Duodenal mucosa (tissue), 2 donors: ENCODE measurements at regions not wholly inside any gene's neighbourhood (a gene's known extent, or its start where the extent isn't known, plus 50 kb on each side); places are given as distances from the start of the nearest gene placed in this dataset.
"Not testable (repeated sequence)": the region's sequence is repeated elsewhere in the genome, so short reads cannot be mapped to it uniquely, and the experiment has no call there.

ENCODE experiments used
- H3K27ac ChIP-seq: one replicate; pipeline ENCODE4 v1.7.0; 2013; ENCODE audit warnings: low read depth, low read length
- H3K27me3 ChIP-seq, 2 donors: one replicate each; pipeline ENCODE4 v1.7.0; 2013; ENCODE audit warnings: low read length in 2 of 2, control low read depth in 1 of 2; ENCODE audit not compliant: insufficient read depth in 2 of 2, control insufficient read depth in 1 of 2
- H3K36me3 ChIP-seq, 2 donors: one replicate each; pipeline ENCODE4 v1.7.0; 2013; ENCODE audit warnings: low read length in 2 of 2, control low read depth in 1 of 2; ENCODE audit not compliant: insufficient read depth in 2 of 2, control insufficient read depth in 1 of 2
- H3K4me1 ChIP-seq, 2 donors: one replicate each; pipeline ENCODE4 v1.7.0; 2013; ENCODE audit warnings: low read length in 2 of 2, control low read depth in 1 of 2; ENCODE audit not compliant: insufficient read depth in 2 of 2, control insufficient read depth in 1 of 2
- H3K4me3 ChIP-seq, 2 donors: one replicate each; pipeline ENCODE4 v1.7.0; 2013; ENCODE audit warnings: low read length in 2 of 2, low read depth in 1 of 2
- H3K9ac ChIP-seq, 2 donors: one replicate each; pipeline ENCODE4 v1.7.0; 2013; ENCODE audit warnings: low read length in 2 of 2, low read depth in 1 of 2
- H3K9me3 ChIP-seq, 2 donors: one replicate each; pipeline ENCODE4 v1.7.0; 2013; ENCODE audit warnings: low read length in 2 of 2, control low read depth in 1 of 2; ENCODE audit not compliant: control insufficient read depth in 1 of 2

DNA sequence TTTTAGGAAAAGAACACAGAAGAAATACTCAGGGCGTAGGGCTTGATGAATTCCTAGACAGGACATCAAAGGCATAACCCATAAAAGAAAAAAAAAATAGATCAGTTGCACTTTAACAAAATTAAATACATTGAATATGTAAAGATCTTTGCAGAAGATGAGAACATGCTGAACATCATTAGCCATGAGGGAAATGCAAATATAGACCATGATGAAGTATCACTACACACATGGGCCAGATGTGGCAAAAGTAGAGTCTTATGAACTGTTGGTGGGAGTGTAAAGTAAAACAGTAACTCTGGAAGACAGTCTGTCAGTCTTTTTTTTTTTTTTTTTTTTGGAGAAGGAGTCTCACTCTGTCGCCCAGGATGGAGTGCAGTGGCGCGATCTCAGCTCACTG is 246.7 kb upstream of the HSFY2 start:
- Histone ChIP-seq H3K9ac (no peak overlapping the region), H3K27me3 (no peaks in the 10 kb centered on the region), H3K36me3 (no peaks in the 10 kb centered on the region), H3K4me3 (no peak overlapping the region), H3K4me1 (no peaks in the 10 kb centered on the region), H3K27ac (no peak overlapping the region), H3K9me3 (no peaks in the 10 kb centered on the region)

DNA sequence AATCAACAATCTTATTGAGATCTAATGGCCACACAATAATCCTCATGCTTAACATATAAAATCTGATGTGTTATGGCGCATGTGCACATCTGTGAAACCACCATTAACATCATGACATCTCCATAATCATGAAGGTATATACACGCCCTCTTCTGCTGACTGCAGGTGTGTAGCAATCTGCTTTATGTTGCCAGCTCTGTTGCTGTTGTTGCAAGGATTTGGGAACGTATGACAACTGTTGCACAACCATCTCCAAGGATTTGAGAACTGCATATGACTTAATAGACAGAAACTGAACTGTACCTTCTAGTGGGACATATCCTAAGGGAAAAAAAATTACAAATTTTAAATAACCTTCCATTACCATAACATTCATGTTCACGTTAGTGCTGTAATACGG is 243.5 kb upstream of the HSFY2 start:
- H3K4me1 ChIP-seq: peaks cover 0 to 5% of the 10 kb centered on the region in 2 donors
- H3K9ac ChIP-seq: no peak overlapping the region
- H3K27ac ChIP-seq: no peak overlapping the region
- no peaks in the 10 kb centered on the region for H3K27me3 ChIP-seq
- no peaks in the 10 kb centered on the region for H3K9me3 ChIP-seq
- H3K36me3 ChIP-seq: no peaks in the 10 kb centered on the region
- H3K4me3 ChIP-seq: no peak overlapping the region

GRCh38 chrY:19015854-19016253 is 242.3 kb upstream of the HSFY2 start:
- H3K27ac ChIP-seq: no peak overlapping the region
- H3K4me3 ChIP-seq: no peak overlapping the region
- H3K9me3 ChIP-seq: no peaks in the 10 kb centered on the region
- H3K27me3 ChIP-seq: no peaks in the 10 kb centered on the region
- no peaks in the 10 kb centered on the region for H3K36me3 ChIP-seq
- peaks cover 0 to 5% of the 10 kb centered on the region in 2 donors for H3K4me1 ChIP-seq
- H3K9ac ChIP-seq: no peak overlapping the region

- Histone ChIP-seq H3K4me3 (no peak overlapping the region), H3K9me3 (no peaks in the 10 kb centered on the region), H3K36me3 (no peaks in the 10 kb centered on the region), H3K27me3 (no peaks in the 10 kb centered on the region), H3K9ac (no peak overlapping the region), H3K4me1 (peaks cover 0 to 5% of the 10 kb centered on the region in 2 donors), H3K27ac (no peak overlapping the region)
These were observed 241.7 kb upstream of the HSFY2 start for GRCh38 chrY:19015213-19015612.

DNA sequence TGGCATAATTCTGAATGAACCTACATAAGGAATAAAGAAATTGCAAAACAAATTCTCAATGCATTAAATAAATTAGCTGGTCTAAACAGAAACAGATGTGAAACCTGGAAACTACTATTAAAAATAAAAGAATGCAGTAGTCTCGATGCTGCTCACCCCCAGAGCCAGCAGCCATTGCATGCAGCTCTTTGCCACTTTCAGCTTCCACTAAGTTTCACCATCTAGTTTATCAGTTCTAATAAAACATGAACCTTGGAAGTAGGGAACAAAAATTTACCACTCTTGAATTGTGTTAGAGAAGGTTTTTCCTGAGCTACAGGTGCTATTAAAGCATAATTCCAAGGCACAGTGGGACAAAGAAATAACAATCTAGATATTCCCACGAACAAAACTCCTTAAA is 239.4 kb upstream of the HSFY2 start:
- Histone ChIP-seq H3K27ac (no peak overlapping the region), H3K36me3 (no peaks in the 10 kb centered on the region), H3K9ac (no peak overlapping the region), H3K9me3 (no peaks in the 10 kb centered on the region), H3K27me3 (no peaks in the 10 kb centered on the region), H3K4me3 (no peak overlapping the region), H3K4me1 (peaks cover 0 to 5% of the 10 kb centered on the region in 2 donors)

- H3K27ac ChIP-seq: no peak overlapping the region
- H3K4me1 ChIP-seq: peaks cover 0 to 5% of the 10 kb centered on the region in 2 donors
- no peaks in the 10 kb centered on the region for H3K27me3 ChIP-seq
- no peak overlapping the region for H3K4me3 ChIP-seq
- H3K9me3 ChIP-seq: no peaks in the 10 kb centered on the region
- H3K36me3 ChIP-seq: no peaks in the 10 kb centered on the region
- no peak overlapping the region for H3K9ac ChIP-seq
These were observed 238.1 kb upstream of the HSFY2 start for GRCh38 chrY:19011605-19012090.

DNA sequence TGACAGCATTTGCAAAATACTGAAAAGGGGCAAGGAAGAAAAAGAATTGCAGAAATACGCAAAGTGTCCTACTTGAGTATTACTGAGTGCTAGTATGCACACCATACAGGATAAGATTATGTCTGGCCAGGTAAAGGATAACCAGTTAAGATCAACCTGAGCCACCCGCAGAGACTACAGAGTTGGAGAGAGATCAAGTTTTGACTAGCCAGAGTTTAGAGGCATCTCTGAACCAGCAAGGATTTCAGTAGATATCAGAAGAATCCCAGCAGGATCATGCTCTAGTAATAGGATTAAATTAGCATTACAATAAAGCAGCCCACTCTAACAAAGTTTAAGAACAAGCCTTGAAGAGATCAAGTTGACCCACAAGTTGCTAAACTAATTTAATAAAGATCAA is 232.7 kb upstream of the HSFY2 start:
- H3K27me3 ChIP-seq: no peaks in the 10 kb centered on the region
- no peak overlapping the region for H3K9ac ChIP-seq
- H3K36me3 ChIP-seq: no peaks in the 10 kb centered on the region
- no peaks in the 10 kb centered on the region for H3K9me3 ChIP-seq
- no peaks in the 10 kb centered on the region for H3K4me1 ChIP-seq
- H3K27ac ChIP-seq: no peak overlapping the region
- no peak overlapping the region for H3K4me3 ChIP-seq

DNA sequence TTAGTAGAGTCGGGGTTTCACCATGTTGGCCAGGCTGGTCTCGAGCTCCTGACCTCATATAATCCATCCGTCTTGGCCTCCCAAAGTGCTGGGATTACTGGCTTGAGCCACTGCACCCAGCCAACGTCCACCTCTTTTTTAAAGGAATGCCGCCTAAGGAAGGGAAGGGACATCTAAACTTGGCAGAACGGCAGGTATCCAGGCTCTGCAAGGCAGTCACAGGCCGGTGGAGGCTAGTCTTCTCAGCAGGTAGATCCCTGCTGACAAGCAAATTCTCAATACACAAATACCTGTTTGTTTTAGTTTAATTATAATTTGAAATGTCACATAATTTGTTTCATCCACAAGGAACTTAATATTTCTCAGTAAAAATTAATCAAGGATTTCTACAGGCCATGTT is 232.0 kb upstream of the HSFY2 start:
- H3K36me3 ChIP-seq: no peaks in the 10 kb centered on the region
- no peaks in the 10 kb centered on the region for H3K27me3 ChIP-seq
- H3K9me3 ChIP-seq: no peaks in the 10 kb centered on the region
- no peak overlapping the region for H3K4me3 ChIP-seq
- H3K9ac ChIP-seq: no peak overlapping the region
- no peak overlapping the region for H3K27ac ChIP-seq
- no peaks in the 10 kb centered on the region for H3K4me1 ChIP-seq

DNA sequence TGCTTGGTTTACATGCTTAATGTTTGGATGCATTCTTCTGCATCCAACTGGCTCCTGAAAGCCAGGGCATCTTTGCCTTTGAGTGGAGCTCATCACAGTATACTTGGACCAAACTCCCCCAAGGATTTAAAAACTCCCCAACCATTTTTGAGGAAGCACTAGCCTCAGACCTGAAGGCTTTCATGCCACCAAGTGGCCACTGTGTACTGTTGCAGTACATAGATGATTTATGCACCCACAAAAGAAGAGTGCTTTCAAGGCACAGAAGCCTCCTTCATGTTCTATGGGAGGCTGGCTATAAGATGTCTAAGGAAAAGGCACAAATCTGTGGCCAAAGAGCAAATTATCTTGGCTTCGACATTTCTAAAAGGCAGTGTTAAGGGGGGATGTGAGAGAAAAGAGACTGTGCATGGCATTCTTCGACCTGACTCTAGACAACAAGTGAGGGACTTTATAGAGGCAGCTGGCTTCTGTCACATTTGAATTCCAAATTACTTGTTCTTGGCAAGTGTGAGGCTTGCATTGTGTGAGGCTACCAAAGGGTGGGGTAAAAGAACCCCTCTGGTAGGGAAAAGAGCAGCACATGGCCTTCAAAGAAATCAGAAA is 224.2 kb upstream of the HSFY2 start:
- H3K36me3 ChIP-seq: no peaks in the 10 kb centered on the region
- no peaks in the 10 kb centered on the region for H3K9me3 ChIP-seq
- no peak overlapping the region for H3K4me3 ChIP-seq
- no peaks in the 10 kb centered on the region for H3K4me1 ChIP-seq
- no peaks in the 10 kb centered on the region for H3K27me3 ChIP-seq
- no peak overlapping the region for H3K27ac ChIP-seq
- no peak overlapping the region for H3K9ac ChIP-seq

DNA sequence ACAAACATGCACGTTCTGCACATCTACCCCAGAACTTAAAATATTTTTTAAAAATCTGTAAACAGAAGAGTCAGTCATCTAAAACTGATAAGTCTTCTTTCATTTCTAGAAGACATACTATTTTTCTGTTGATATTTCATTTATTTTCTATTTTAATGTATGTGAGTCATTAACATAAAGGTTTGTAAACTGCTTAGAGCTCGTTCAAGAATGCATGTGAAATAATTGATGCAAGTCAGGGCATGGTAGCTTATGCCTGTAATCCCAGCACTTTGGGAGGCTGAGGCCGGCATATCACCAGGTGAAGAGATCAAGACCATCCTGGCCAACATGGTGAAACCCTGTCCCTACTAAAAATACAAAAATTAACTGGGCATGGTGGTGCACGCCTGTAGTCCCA is 219.9 kb upstream of the HSFY2 start:
- no peaks in the 10 kb centered on the region for H3K4me1 ChIP-seq
- no peaks in the 10 kb centered on the region for H3K9me3 ChIP-seq
- H3K4me3 ChIP-seq: no peak overlapping the region

DNA sequence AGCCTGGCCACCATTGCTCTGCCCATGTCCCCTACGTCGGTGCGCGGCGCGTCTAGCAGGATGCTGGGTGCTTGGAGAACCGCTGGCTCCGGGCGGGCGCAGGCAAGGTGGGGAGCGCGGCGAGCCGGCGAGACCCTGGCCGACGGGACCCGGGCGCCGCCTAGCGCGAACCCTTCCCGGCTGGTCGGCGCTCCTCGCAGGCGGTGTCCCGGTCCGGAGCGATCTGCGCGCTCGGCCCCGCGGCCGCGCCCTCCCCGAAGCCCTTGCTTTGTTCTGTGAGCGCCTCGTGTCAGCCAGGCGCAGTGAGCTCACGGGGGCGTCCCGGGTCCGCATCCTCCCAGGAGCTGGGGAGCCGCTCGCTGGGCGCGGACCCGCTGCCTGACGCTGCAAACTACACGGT is 219.1 kb upstream of the HSFY2 start:
- not testable (repeated sequence) for H3K4me3 ChIP-seq, H3K27ac ChIP-seq, H3K27me3 ChIP-seq, H3K4me1 ChIP-seq, H3K9me3 ChIP-seq, H3K9ac ChIP-seq, H3K36me3 ChIP-seq

More for the DNA sequence above, 219.9 kb upstream of the HSFY2 start:
- H3K36me3 ChIP-seq: no peaks in the 10 kb centered on the region
- H3K9ac ChIP-seq: no peak overlapping the region
- no peak overlapping the region for H3K27ac ChIP-seq
- H3K27me3 ChIP-seq: no peaks in the 10 kb centered on the region
